ENCODE measurements at regions not wholly inside any gene's neighbourhood (a gene's known extent, or its start where the extent isn't known, plus 50 kb on each side); places are given as distances from the start of the nearest gene placed in this dataset.
"Not testable (repeated sequence)": the region's sequence is repeated elsewhere in the genome, so short reads cannot be mapped to it uniquely, and the experiment has no call there.

DNA sequence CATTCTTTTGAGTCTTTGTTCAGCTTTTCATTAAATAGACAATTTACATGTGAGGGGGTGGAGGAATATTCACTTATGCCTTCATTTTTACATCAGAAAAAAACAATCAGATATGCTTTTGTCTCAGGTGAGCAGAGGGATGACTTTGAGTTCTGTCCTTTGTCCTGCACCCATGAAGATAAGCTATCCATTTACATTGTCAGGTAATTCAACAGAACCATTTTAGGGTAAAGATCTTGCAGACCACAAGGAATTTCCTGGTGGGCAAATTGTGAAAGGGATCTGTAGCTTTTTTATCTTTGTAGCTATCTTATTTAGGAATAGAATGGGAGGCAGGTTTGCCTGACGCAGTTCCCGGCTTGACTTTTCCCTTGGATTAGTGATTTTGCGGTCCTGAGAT is 242.7 kb upstream of the IRF2BP2 start:
- Histone ChIP-seq H3K9me3 (no peaks in the 10 kb centered on the region), H3K27ac (no peak overlapping the region), H3K27me3 (no peaks in the 10 kb centered on the region), H3K36me3 (no peaks in the 10 kb centered on the region), H3K4me3 (no peak overlapping the region), H3K4me1 (peaks cover 0 to 25% (median 6%) of the 10 kb centered on the region in 4 donors)
- TF ChIP-seq, protein P1, sequence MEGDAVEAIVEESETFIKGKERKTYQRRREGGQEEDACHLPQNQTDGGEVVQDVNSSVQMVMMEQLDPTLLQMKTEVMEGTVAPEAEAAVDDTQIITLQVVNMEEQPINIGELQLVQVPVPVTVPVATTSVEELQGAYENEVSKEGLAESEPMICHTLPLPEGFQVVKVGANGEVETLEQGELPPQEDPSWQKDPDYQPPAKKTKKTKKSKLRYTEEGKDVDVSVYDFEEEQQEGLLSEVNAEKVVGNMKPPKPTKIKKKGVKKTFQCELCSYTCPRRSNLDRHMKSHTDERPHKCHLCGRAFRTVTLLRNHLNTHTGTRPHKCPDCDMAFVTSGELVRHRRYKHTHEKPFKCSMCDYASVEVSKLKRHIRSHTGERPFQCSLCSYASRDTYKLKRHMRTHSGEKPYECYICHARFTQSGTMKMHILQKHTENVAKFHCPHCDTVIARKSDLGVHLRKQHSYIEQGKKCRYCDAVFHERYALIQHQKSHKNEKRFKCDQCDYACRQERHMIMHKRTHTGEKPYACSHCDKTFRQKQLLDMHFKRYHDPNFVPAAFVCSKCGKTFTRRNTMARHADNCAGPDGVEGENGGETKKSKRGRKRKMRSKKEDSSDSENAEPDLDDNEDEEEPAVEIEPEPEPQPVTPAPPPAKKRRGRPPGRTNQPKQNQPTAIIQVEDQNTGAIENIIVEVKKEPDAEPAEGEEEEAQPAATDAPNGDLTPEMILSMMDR (IDR thresholded peaks at IDR 0.05) = no peak
- TF ChIP-seq POLR2A (IDR thresholded peaks at IDR 0.05) = no peak
- DNase-seq = no peak

DNA sequence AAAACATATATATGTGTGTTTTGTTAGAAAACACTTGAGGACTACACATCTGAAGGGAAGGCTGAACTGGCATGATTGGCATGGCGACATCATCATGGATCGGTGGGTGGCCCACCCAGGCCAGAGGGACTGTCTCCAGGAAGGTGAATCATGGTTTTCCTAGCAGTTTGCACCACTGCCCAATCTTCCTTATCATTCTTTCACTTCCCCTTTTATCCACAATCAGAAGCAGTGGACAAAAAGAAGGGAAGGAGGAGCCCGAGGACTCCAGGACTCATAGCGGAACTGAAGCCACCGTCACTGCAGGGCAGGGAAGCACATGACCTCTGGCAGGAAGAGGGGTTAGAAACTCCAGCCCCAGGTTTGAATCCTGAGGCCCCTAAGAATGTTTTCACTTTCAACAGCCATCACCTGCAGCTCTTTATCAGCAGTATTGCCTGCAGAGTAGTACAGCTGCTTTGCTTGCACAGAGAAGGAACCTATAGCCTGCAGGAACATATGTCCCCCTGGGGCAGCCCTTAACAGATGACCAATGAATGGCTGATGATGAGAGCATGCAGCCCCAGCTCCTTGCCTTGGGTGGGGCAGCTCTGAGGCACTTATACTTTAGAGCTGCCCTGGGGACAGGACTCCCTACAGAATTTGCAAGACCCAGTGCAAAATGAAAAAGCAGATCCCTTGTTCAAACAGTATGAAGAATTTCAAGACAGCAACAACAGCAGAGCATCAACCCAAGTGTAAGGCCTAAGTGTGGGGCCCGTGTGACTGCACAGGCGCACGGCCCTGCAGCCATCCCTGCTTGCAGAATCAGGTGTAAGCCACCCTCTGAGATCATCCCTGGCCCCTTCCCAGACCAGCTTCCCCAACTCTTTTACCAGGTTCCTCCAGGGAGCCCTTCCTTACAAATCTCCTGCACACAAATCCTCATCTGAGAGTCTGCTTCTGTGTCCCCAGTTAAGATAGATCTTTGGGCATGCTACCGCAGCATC is 241.8 kb upstream of the IRF2BP2 start:
- TF ChIP-seq POLR2A (IDR thresholded peaks at IDR 0.05) = no peak
- TF ChIP-seq, protein P1 (IDR thresholded peaks at IDR 0.05) = no peak
- Histone ChIP-seq H3K27ac (no peak overlapping the region), H3K9me3 (no peaks in the 10 kb centered on the region), H3K4me1 (peaks cover 0 to 25% (median 6%) of the 10 kb centered on the region in 4 donors), H3K4me3 (no peak overlapping the region), H3K27me3 (no peaks in the 10 kb centered on the region), H3K36me3 (no peaks in the 10 kb centered on the region)
- peak in 1 of 3 donors; percentile 54 for DNase-seq

DNA sequence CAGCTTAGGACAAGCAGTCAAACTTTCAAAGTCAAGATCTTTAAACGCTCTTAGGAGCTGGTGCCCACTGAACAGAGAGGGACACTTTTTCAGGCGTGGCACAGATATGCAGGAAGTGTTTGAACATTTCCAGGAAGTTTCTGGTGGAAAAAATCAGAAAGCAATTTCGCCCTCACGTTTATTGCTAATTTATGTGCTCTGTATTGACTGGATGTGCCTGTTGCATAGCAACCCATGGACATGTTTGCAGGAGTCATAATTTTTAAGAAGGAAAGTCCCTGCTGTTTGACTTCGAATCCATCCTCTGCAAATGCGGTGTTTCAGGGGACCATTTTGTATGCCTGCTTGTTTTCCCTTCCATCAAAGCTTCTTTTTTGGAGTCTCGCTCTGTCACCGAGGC is 239.9 kb upstream of the IRF2BP2 start:
- TF ChIP-seq POLR2A (IDR thresholded peaks at IDR 0.05) = no peak
- TF ChIP-seq, protein P1 (IDR thresholded peaks at IDR 0.05) = no peak
- Histone ChIP-seq H3K36me3 (no peaks in the 10 kb centered on the region), H3K27me3 (no peaks in the 10 kb centered on the region), H3K4me1 (peaks cover 0 to 25% (median 6%) of the 10 kb centered on the region in 4 donors), H3K9me3 (no peaks in the 10 kb centered on the region), H3K27ac (no peak overlapping the region), H3K4me3 (no peak overlapping the region)
- DNase-seq = no peak

DNA sequence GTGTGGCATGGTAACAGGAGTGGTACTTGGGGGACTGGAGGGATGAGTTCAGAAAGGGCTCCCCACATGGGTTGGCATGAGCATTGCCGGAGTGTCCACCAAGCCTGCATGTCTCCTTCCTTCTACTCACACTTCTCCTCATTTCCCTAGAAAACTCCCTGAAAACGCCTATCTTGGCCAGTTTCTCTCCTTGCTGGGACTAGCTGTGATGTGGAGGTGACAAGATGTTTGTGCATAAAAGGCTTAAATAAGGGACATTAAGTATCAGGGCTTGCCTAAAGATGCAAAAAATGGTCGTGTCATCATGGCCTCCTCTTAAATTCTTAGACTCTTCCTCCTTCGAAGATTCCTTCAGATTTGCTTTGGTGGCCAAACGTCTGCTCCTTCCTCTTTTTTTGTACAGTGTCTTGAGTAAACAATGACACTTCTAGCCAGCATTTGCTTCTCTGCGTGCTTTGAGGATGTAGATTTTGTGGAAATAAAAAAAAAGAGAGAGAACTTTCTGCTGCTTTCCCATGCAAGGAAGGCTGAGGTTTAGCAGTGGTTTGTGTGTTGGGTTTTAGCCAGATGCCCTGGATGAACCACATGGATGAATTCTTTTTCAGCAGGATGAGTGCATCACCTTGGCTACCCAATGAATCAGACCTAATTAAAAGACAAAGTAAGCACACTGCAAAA is 239.1 kb upstream of the IRF2BP2 start:
- H3K27me3 ChIP-seq = no peaks in the 10 kb centered on the region
- H3K4me3 ChIP-seq = no peak overlapping the region
- no peak for TF ChIP-seq POLR2A (IDR thresholded peaks at IDR 0.05)
- TF ChIP-seq, protein P1 (IDR thresholded peaks at IDR 0.05) = no peak
- DNase-seq = no peak
- H3K4me1 ChIP-seq = peaks cover 0 to 25% (median 6%) of the 10 kb centered on the region in 4 donors
- H3K9me3 ChIP-seq = no peaks in the 10 kb centered on the region
- H3K36me3 ChIP-seq = no peaks in the 10 kb centered on the region
- peak overlapping the region in 2 of 4 donors; percentile 21 to 33 for H3K27ac ChIP-seq

DNA sequence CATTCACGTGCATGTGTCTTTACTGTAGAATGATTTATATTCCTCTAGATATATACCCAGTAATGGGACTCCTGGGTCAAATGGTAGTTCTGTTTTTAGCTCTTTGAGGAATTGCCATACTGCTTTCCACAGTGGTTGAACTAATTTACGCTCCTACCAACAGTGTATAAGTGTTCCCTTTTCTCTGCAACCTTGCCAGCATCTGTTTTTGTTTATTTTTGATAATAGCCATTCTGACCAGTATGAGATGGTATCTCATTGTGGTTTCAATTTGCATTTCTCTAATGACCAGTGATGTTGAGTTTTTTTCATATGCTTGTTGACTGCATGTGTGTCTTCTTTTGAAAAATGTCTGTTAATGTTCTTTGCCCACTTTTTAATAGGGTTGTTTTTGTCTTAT is 236.8 kb upstream of the IRF2BP2 start:
- DNase-seq, H3K27me3 ChIP-seq, H3K9me3 ChIP-seq, H3K27ac ChIP-seq, H3K36me3 ChIP-seq, H3K4me3 ChIP-seq: not testable (repeated sequence)
- H3K4me1 ChIP-seq = peaks cover 0 to 29% (median 15%) of the 10 kb centered on the region in 4 donors

DNA sequence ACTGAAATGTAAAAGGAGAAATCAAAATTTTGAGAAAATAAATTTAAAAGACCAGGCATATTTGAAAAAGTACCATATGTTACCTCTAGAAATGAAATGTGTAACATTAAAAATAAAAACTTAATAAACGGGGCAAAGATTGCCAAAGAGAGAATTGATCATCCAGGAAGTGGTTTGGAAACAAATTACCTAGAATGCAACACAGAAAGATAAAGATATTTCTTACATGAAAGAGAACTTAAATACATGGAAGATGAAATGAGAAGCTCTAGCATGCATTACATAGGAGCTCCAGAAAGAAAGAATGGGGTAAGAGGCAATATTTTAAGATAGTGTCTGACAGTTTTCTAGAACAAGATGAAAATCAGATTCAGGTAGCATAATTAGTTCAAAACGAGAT is 235.9 kb upstream of the IRF2BP2 start:
- Histone ChIP-seq H3K4me3 (no peak overlapping the region), H3K27me3 (no peaks in the 10 kb centered on the region), H3K4me1 (peaks cover 0 to 24% (median 11%) of the 10 kb centered on the region in 4 donors), H3K27ac (no peak overlapping the region), H3K9me3 (no peaks in the 10 kb centered on the region), H3K36me3 (no peaks in the 10 kb centered on the region)
- DNase-seq = no peak
- TF ChIP-seq, protein P1 (IDR thresholded peaks at IDR 0.05) = no peak
- no peak for TF ChIP-seq POLR2A (IDR thresholded peaks at IDR 0.05)
